Fibroblast of lung (primary cell): ENCODE measurements at regions not wholly inside any gene's neighbourhood (a gene's known extent, or its start where the extent isn't known, plus 50 kb on each side); places are given as distances from the start of the nearest gene placed in this dataset.

Experiments
- DNase-seq, 2 donors: peaks; one replicate each; pipeline versions ENCODE4 v3.0.0 to v3.0.0-alpha.2; 2010; ENCODE audit warnings: low read depth in 2 of 2
- H2AFZ ChIP-seq: 2 replicates; pipeline ENCODE4 v1.5.1; 2012; ENCODE audit warnings: low read length, control low read depth, inconsistent platforms
- H3K27ac ChIP-seq: 2 replicates; pipeline ENCODE4 v1.5.1; 2011; ENCODE audit warnings: low read length, control low read depth; ENCODE audit not compliant: insufficient read depth
- H3K27me3 ChIP-seq: 2 replicates; pipeline ENCODE4 v1.5.1; 2011; ENCODE audit warnings: mild to moderate bottlenecking, low read length; ENCODE audit not compliant: control insufficient read depth, insufficient read depth
- H3K36me3 ChIP-seq: 2 replicates; pipeline ENCODE4 v1.5.1; 2011; ENCODE audit warnings: low read length; ENCODE audit not compliant: control insufficient read depth, insufficient read depth
- H3K4me1 ChIP-seq: 2 replicates; pipeline ENCODE4 v1.5.1; 2011; ENCODE audit warnings: low read length; ENCODE audit not compliant: control insufficient read depth, insufficient read depth; ENCODE audit errors: extremely low read depth
- H3K4me2 ChIP-seq: 2 replicates; pipeline ENCODE4 v1.5.1; 2011; ENCODE audit warnings: low read length, control low read depth; ENCODE audit not compliant: insufficient read depth; ENCODE audit errors: extremely low read depth
- H3K4me3 ChIP-seq, 4 experiments: fragments of 200-600 bp in 1 of 4; sonication (generic) in 1 of 4; replicated peaks in 1 of 4; 2 replicates each; pipeline ENCODE4 v1.5.1; 2011 to 2016; ENCODE audit warnings: low read length in 4 of 4, low read depth in 3 of 4, mild to moderate bottlenecking in 3 of 4, control low read depth in 2 of 4, inconsistent platforms in 1 of 4, mixed read lengths in 1 of 4; ENCODE audit not compliant: insufficient read depth in 1 of 4; ENCODE audit errors: control extremely low read depth in 1 of 4
- H3K79me2 ChIP-seq: 2 replicates; pipeline ENCODE4 v1.5.1; 2012; ENCODE audit warnings: mild to moderate bottlenecking, low read length, inconsistent platforms; ENCODE audit not compliant: control insufficient read depth, insufficient read depth
- H3K9ac ChIP-seq: 2 replicates; pipeline ENCODE4 v1.5.1; 2011; ENCODE audit warnings: mild to moderate bottlenecking, low read length, control low read depth; ENCODE audit not compliant: insufficient read depth
- H3K9me3 ChIP-seq: 2 replicates; pipeline ENCODE4 v1.5.1; 2012; ENCODE audit warnings: low read depth, low read length; ENCODE audit not compliant: control insufficient read depth, insufficient read depth
- H4K20me1 ChIP-seq: 2 replicates; pipeline ENCODE4 v1.5.1; 2011; ENCODE audit warnings: low read length; ENCODE audit not compliant: control insufficient read depth, insufficient read depth; ENCODE audit errors: extremely low read depth
- CTCF ChIP-seq, 2 donors: IDR thresholded peaks in 1 of 2; conservative IDR thresholded peaks in 1 of 2; 1 replicate in 1 of 2; 2 replicates in 1 of 2; pipeline ENCODE4 v1.5.1; 2011 to 2012; ENCODE audit warnings: low read length in 2 of 2, control low read depth in 1 of 2, inconsistent platforms in 1 of 2, low read depth in 1 of 2, mild to moderate bottlenecking in 1 of 2
- EZH2 ChIP-seq: IDR thresholded peaks from 2 replicates; pipeline ENCODE4 v1.5.1; 2012; ENCODE audit warnings: low read length, control low read depth, mild to moderate bottlenecking; ENCODE audit errors: missing control alignments

- H2AFZ ChIP-seq: no peak overlapping the region
- no peak overlapping the region for H3K4me2 ChIP-seq
- H3K4me1 ChIP-seq: no peaks in the 10 kb centered on the region
- no peaks in the 10 kb centered on the region for H3K79me2 ChIP-seq
- DNase-seq: no peak
- no peaks in the 10 kb centered on the region for H3K36me3 ChIP-seq
- H4K20me1 ChIP-seq: no peaks in the 10 kb centered on the region
- no peak overlapping the region for H3K4me3 ChIP-seq
- H3K27ac ChIP-seq: no peak overlapping the region
- TF ChIP-seq EZH2 (no peak), CTCF (conservative IDR thresholded peaks at IDR 0.05 in 1 of 2, IDR thresholded peaks at IDR 0.05 in 1 of 2; ENCODE audit: low read depth in 1 of 2, low read length in 2 of 2) (no peak)
- H3K27me3 ChIP-seq: no peaks in the 10 kb centered on the region
- H3K9ac ChIP-seq: no peak overlapping the region
- H3K9me3 ChIP-seq: no peaks in the 10 kb centered on the region
These were observed 328.8 kb upstream of the DNAJC19 start for GRCh38 chr3:181318321-181318720.

- H3K79me2 ChIP-seq: no peaks in the 10 kb centered on the region
- no peaks in the 10 kb centered on the region for H3K9me3 ChIP-seq
- H4K20me1 ChIP-seq: no peaks in the 10 kb centered on the region
- no peak overlapping the region for H3K4me2 ChIP-seq
- H3K4me1 ChIP-seq: no peaks in the 10 kb centered on the region
- H3K27me3 ChIP-seq: no peaks in the 10 kb centered on the region
- no peak for TF ChIP-seq CTCF (conservative IDR thresholded peaks at IDR 0.05 in 1 of 2, IDR thresholded peaks at IDR 0.05 in 1 of 2; ENCODE audit: low read depth in 1 of 2, low read length in 2 of 2)
- no peak for TF ChIP-seq EZH2
- no peak overlapping the region for H2AFZ ChIP-seq
- no peak for DNase-seq
- no peaks in the 10 kb centered on the region for H3K36me3 ChIP-seq
- no peak overlapping the region for H3K9ac ChIP-seq
- no peak overlapping the region for H3K4me3 ChIP-seq
- no peak overlapping the region for H3K27ac ChIP-seq
These were observed 328.0 kb upstream of the DNAJC19 start for GRCh38 chr3:181317508-181317907.

- Histone ChIP-seq H2AFZ (no peak overlapping the region), H3K27me3 (no peaks in the 10 kb centered on the region)
- peak; percentile 11 to 40 for DNase-seq
These were observed 326.9 kb upstream of the DNAJC19 start for GRCh38 chr3:181316482-181316881.

More at GRCh38 chr3:181316482-181316881, 326.9 kb upstream of the DNAJC19 start:
- Histone ChIP-seq H4K20me1 (no peaks in the 10 kb centered on the region), H3K9me3 (no peaks in the 10 kb centered on the region), H3K27ac (no peak overlapping the region), H3K79me2 (no peaks in the 10 kb centered on the region), H3K4me1 (no peaks in the 10 kb centered on the region), H3K4me3 (no peak overlapping the region), H3K36me3 (no peaks in the 10 kb centered on the region), H3K9ac (no peak overlapping the region), H3K4me2 (no peak overlapping the region)
- TF ChIP-seq EZH2: no peak
- TF ChIP-seq CTCF (conservative IDR thresholded peaks at IDR 0.05 in 1 of 2, IDR thresholded peaks at IDR 0.05 in 1 of 2; ENCODE audit: low read depth in 1 of 2, low read length in 2 of 2): no peak
